IMR-90 (cell line): ENCODE measurements at regions not wholly inside any gene's neighbourhood (a gene's known extent, or its start where the extent isn't known, plus 50 kb on each side); places are given as distances from the start of the nearest gene placed in this dataset.

ENCODE experiments used
- BHLHE40 ChIP-seq: fragments of 150-350 bp; IDR thresholded peaks from 2 replicates; pipeline ENCODE4 v1.6.1; 2016; ENCODE audit warnings: mild to moderate bottlenecking, low read depth, low read length
- CEBPB ChIP-seq: IDR thresholded peaks from 2 replicates; pipeline ENCODE4 v1.6.1; 2012; ENCODE audit warnings: low read depth, low read length, improper control_type of control experiment
- FOS ChIP-seq: fragments of 150-350 bp; IDR thresholded peaks from 2 replicates; pipeline ENCODE4 v1.6.1; 2016; ENCODE audit warnings: low read depth, low read length
- MAFK ChIP-seq: IDR thresholded peaks from 2 replicates; pipeline ENCODE4 v1.6.1; 2012; ENCODE audit warnings: low read depth, low read length, improper control_type of control experiment
- MXI1 ChIP-seq: IDR thresholded peaks from 2 replicates; pipeline ENCODE4 v1.6.1; 2012; ENCODE audit warnings: low read depth, mild to moderate bottlenecking, low read length, moderate library complexity, borderline replicate concordance
- POLR2A ChIP-seq: IDR thresholded peaks from 2 replicates; pipeline ENCODE4 v1.6.1; 2012; ENCODE audit warnings: mild to moderate bottlenecking, low read depth, low read length
- RAD21 ChIP-seq: IDR thresholded peaks from 2 replicates; pipeline ENCODE4 v1.6.1; 2012; ENCODE audit warnings: low read length, improper control_type of control experiment
- RCOR1 ChIP-seq: IDR thresholded peaks from 2 replicates; pipeline ENCODE4 v1.6.1; 2012; ENCODE audit warnings: mild to moderate bottlenecking, low read length, improper control_type of control experiment; ENCODE audit not compliant: insufficient replicate concordance
- RFX5 ChIP-seq: IDR thresholded peaks from 2 replicates; pipeline ENCODE4 v1.8.0; 2012; ENCODE audit warnings: low read depth, mild to moderate bottlenecking, low read length, moderate library complexity
- SMC3 ChIP-seq: fragments of 150-350 bp; IDR thresholded peaks from 2 replicates; pipeline ENCODE4 v1.6.1; 2016; ENCODE audit warnings: low read depth, mild to moderate bottlenecking, antibody characterized with exemption, low read length, moderate library complexity
- TF ChIP-seq, protein P1 (sequence below): conservative IDR thresholded peaks from 2 replicates; pipeline ENCODE4 v1.5.1; 2012; ENCODE audit warnings: mild to moderate bottlenecking, low read depth, low read length, improper control_type of control experiment
- TF ChIP-seq, protein P2 (sequence below): fragments of 150-350 bp; IDR thresholded peaks from 2 replicates; pipeline ENCODE4 v1.6.1; 2016; ENCODE audit warnings: low read depth, mild to moderate bottlenecking, low read length, moderate library complexity, borderline replicate concordance
- TF ChIP-seq, protein P3 (sequence below): fragments of 150-350 bp; IDR thresholded peaks from 2 replicates; pipeline ENCODE4 v1.6.1; 2017; ENCODE audit warnings: mild to moderate bottlenecking, antibody characterized with exemption, low read length, low read depth

DNA sequence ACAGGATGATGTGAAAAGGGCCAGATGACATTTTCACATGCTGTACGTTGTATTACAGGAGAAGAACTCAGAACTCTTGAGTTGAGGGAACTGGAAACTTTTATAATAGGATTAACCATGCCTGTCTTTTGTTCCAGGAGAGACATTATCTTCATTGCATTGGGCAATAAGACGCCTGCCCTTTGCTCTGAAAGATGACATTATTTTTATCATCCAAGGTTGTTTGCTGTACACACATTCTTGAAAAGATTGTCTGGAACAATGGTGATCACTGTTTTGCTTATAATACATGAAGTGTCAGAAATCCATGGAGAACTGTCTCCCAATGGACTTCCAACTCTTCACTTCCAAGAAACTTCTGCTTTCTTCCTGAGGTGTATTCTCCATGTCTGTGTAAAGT lies 334.6 kb upstream of the B3GAT1 start:
- no peak for TF ChIP-seq POLR2A
- TF ChIP-seq, protein P1, sequence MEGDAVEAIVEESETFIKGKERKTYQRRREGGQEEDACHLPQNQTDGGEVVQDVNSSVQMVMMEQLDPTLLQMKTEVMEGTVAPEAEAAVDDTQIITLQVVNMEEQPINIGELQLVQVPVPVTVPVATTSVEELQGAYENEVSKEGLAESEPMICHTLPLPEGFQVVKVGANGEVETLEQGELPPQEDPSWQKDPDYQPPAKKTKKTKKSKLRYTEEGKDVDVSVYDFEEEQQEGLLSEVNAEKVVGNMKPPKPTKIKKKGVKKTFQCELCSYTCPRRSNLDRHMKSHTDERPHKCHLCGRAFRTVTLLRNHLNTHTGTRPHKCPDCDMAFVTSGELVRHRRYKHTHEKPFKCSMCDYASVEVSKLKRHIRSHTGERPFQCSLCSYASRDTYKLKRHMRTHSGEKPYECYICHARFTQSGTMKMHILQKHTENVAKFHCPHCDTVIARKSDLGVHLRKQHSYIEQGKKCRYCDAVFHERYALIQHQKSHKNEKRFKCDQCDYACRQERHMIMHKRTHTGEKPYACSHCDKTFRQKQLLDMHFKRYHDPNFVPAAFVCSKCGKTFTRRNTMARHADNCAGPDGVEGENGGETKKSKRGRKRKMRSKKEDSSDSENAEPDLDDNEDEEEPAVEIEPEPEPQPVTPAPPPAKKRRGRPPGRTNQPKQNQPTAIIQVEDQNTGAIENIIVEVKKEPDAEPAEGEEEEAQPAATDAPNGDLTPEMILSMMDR, result no peak
- TF ChIP-seq MXI1, result no peak
- no peak for TF ChIP-seq RAD21
- no peak for TF ChIP-seq CEBPB
- TF ChIP-seq, protein P2, sequence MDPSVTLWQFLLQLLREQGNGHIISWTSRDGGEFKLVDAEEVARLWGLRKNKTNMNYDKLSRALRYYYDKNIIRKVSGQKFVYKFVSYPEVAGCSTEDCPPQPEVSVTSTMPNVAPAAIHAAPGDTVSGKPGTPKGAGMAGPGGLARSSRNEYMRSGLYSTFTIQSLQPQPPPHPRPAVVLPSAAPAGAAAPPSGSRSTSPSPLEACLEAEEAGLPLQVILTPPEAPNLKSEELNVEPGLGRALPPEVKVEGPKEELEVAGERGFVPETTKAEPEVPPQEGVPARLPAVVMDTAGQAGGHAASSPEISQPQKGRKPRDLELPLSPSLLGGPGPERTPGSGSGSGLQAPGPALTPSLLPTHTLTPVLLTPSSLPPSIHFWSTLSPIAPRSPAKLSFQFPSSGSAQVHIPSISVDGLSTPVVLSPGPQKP, result no peak
- no peak for TF ChIP-seq BHLHE40
- TF ChIP-seq SMC3, result no peak
- no peak for TF ChIP-seq FOS
- TF ChIP-seq, protein P3, sequence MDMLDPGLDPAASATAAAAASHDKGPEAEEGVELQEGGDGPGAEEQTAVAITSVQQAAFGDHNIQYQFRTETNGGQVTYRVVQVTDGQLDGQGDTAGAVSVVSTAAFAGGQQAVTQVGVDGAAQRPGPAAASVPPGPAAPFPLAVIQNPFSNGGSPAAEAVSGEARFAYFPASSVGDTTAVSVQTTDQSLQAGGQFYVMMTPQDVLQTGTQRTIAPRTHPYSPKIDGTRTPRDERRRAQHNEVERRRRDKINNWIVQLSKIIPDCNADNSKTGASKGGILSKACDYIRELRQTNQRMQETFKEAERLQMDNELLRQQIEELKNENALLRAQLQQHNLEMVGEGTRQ, result no peak
- TF ChIP-seq RFX5, result no peak
- no peak for TF ChIP-seq RCOR1
- no peak for TF ChIP-seq MAFK
